ENCODE measurements at regions not wholly inside any gene's neighbourhood (a gene's known extent, or its start where the extent isn't known, plus 50 kb on each side); places are given as distances from the start of the nearest gene placed in this dataset.

DNA sequence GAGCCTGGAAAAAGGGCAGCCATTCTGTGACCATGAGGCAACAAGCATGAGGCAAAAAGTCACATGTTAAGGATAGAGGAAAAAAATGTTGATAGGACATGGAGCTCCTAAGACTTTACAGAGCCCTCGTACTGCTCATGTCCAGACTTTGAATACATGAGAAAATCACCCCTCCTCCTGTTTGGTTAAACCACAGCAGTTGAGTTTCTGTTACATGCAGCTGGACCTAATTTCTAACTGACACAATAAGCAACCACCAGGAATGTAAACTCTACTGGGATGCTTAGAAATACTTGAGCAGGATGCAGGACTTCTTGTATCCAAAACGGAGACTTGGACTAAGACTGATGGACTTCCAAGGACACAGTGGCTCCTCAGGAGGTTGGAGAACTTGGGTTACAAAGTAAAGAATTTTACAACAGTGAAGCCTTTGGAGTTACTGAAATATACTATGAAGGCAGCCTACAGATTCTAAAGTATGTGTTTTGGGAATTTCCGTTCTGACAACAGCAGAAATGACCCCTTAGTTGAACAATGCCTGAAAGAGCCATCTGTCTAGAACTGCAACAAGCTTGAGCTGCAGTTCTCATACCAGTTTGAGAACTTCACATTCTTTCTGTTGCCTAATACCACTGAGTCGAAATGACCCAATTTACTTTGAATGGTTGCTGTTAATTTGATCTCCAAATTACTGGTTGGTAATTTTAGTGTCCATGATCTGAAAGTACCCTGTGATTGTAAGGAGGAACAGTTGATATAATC is 268.9 kb downstream of the PIK3R1 start:
- H3K27ac ChIP-seq (ENCODE audit: low read depth, low read length) = no peak overlapping the region
- no peak for TF ChIP-seq EZH2phosphoT487 (IDR thresholded peaks at IDR 0.05; ENCODE audit: borderline replicate concordance, low read length)
- no peaks in the 10 kb centered on the region for H3K79me2 ChIP-seq (ENCODE audit: control insufficient read depth, low read length)
- H3K36me3 ChIP-seq (ENCODE audit: control insufficient read depth, low read length) = no peaks in the 10 kb centered on the region
- H3K4me1 ChIP-seq (ENCODE audit: control insufficient read depth, low read length) = no peaks in the 10 kb centered on the region
- no peaks in the 10 kb centered on the region for H3K9me3 ChIP-seq (ENCODE audit: control insufficient read depth, insufficient read depth, low read length)
- H3K4me3 ChIP-seq (ENCODE audit: low read length) = no peak overlapping the region
- no peak overlapping the region for H3K4me2 ChIP-seq (ENCODE audit: low read length)
- H4K20me1 ChIP-seq (ENCODE audit: control insufficient read depth, insufficient read depth, low read depth, low read length) = no peaks in the 10 kb centered on the region
- peaks cover 2% of the 10 kb centered on the region; the same call in 1 of the 2 replicates for H3K27me3 ChIP-seq (ENCODE audit: control insufficient read depth, low read length)
- H3K9me2 ChIP-seq (replicated peaks; ENCODE audit: control insufficient read depth, low read length) = no peaks in the 10 kb centered on the region
- no peaks in the 10 kb centered on the region for H3F3A ChIP-seq (ENCODE audit: control insufficient read depth, insufficient read depth)

DNA sequence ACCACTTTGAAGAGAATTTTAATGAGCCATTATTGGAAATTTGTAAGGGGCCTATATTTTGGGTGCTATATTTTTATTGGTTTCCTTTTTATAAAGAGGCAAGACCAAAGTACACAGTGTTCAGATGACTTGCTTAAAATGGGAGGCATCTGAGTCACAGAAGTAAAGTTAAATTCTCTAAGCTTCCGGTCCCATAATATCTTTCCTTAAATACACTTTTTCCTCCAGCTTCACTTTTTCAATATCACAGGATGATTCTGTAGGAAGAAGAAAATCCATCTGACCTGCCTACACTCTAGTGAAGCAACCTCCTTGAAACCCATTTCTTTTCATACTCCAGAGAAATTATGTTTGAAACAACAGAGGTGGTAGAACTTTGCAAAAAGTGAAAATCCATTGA is 274.0 kb downstream of the PIK3R1 start:
- TF ChIP-seq EZH2phosphoT487 (IDR thresholded peaks at IDR 0.05; ENCODE audit: borderline replicate concordance, low read length) = no peak
- TF ChIP-seq, protein P1, sequence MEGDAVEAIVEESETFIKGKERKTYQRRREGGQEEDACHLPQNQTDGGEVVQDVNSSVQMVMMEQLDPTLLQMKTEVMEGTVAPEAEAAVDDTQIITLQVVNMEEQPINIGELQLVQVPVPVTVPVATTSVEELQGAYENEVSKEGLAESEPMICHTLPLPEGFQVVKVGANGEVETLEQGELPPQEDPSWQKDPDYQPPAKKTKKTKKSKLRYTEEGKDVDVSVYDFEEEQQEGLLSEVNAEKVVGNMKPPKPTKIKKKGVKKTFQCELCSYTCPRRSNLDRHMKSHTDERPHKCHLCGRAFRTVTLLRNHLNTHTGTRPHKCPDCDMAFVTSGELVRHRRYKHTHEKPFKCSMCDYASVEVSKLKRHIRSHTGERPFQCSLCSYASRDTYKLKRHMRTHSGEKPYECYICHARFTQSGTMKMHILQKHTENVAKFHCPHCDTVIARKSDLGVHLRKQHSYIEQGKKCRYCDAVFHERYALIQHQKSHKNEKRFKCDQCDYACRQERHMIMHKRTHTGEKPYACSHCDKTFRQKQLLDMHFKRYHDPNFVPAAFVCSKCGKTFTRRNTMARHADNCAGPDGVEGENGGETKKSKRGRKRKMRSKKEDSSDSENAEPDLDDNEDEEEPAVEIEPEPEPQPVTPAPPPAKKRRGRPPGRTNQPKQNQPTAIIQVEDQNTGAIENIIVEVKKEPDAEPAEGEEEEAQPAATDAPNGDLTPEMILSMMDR (IDR thresholded peaks at IDR 0.05; ENCODE audit: low read depth, low read length, poor library complexity, severe bottlenecking) = no peak

DNA sequence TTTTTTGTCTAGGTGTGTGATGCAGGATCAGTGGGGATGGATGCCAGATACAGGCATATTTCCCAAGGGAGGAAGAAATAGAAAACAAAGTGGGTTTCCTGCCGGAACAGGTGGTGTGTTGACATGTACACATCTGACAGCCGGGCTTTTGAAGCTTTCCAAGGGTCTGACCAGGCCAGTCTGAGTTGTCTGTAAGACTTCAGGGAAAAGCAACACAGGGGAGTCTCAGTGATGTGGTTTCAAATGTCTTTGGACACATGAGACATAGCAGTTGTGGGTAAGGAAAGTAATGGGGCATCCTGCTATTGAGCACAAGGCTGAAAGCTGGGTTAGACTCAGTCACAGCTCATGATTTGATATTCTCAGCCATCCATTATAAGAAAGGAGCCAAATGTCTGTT is 274.9 kb downstream of the PIK3R1 start:
- Histone ChIP-seq H3K27me3 (ENCODE audit: control insufficient read depth, low read length) (no peaks in the 10 kb centered on the region), H3K9me2 (replicated peaks; ENCODE audit: control insufficient read depth, low read length) (no peaks in the 10 kb centered on the region), H3F3A (ENCODE audit: control insufficient read depth, insufficient read depth) (no peaks in the 10 kb centered on the region), H3K9me3 (ENCODE audit: control insufficient read depth, insufficient read depth, low read length) (no peaks in the 10 kb centered on the region), H3K36me3 (ENCODE audit: control insufficient read depth, low read length) (no peaks in the 10 kb centered on the region), H3K27ac (ENCODE audit: low read depth, low read length) (no peak overlapping the region), H3K4me1 (ENCODE audit: control insufficient read depth, low read length) (no peaks in the 10 kb centered on the region), H4K20me1 (ENCODE audit: control insufficient read depth, insufficient read depth, low read depth, low read length) (no peaks in the 10 kb centered on the region), H3K4me3 (ENCODE audit: low read length) (no peak overlapping the region), H3K4me2 (ENCODE audit: low read length) (no peak overlapping the region), H3K79me2 (ENCODE audit: control insufficient read depth, low read length) (no peaks in the 10 kb centered on the region)
- no peak for TF ChIP-seq EZH2phosphoT487 (IDR thresholded peaks at IDR 0.05; ENCODE audit: borderline replicate concordance, low read length)
- TF ChIP-seq, protein P1 (IDR thresholded peaks at IDR 0.05; ENCODE audit: low read depth, low read length, poor library complexity, severe bottlenecking) = no peak

More for the DNA sequence above, 274.0 kb downstream of the PIK3R1 start:
- Histone ChIP-seq H3K4me3 (ENCODE audit: low read length) (no peak overlapping the region), H3K4me2 (ENCODE audit: low read length) (no peak overlapping the region), H3K27ac (ENCODE audit: low read depth, low read length) (no peak overlapping the region), H3K9me2 (replicated peaks; ENCODE audit: control insufficient read depth, low read length) (no peaks in the 10 kb centered on the region), H3K36me3 (ENCODE audit: control insufficient read depth, low read length) (no peaks in the 10 kb centered on the region), H3K4me1 (ENCODE audit: control insufficient read depth, low read length) (no peaks in the 10 kb centered on the region), H3F3A (ENCODE audit: control insufficient read depth, insufficient read depth) (no peaks in the 10 kb centered on the region), H3K9me3 (ENCODE audit: control insufficient read depth, insufficient read depth, low read length) (no peaks in the 10 kb centered on the region), H3K27me3 (ENCODE audit: control insufficient read depth, low read length) (no peaks in the 10 kb centered on the region), H4K20me1 (ENCODE audit: control insufficient read depth, insufficient read depth, low read depth, low read length) (no peaks in the 10 kb centered on the region), H3K79me2 (ENCODE audit: control insufficient read depth, low read length) (no peaks in the 10 kb centered on the region)

DNA sequence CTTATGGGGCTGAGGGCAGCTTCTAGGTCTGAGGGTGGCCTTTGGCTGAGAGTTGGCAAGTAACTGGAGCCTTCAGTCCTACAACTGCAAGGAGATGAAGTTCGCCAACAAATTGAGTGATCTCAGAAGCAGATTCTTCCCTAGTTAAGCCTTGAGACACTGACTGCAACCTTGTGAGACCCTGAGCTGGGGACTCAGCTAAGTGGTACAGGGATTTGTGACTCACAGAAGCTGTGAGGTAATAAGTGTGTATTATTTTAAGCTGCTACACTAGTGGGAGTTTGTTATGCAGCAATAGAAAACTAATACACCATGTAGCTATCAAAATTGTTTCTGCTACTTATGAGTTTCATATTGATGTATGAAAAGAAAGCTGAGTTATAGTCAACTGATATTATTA is 279.2 kb downstream of the PIK3R1 start:
- Histone ChIP-seq H3K36me3 (ENCODE audit: control insufficient read depth, low read length) (no peaks in the 10 kb centered on the region), H3K9me2 (replicated peaks; ENCODE audit: control insufficient read depth, low read length) (no peaks in the 10 kb centered on the region), H3K27ac (ENCODE audit: low read depth, low read length) (no peak overlapping the region), H3K79me2 (ENCODE audit: control insufficient read depth, low read length) (no peaks in the 10 kb centered on the region), H4K20me1 (ENCODE audit: control insufficient read depth, insufficient read depth, low read depth, low read length) (no peaks in the 10 kb centered on the region), H3K4me1 (ENCODE audit: control insufficient read depth, low read length) (no peaks in the 10 kb centered on the region), H3K9me3 (ENCODE audit: control insufficient read depth, insufficient read depth, low read length) (peaks cover 18% of the 10 kb centered on the region; the same call in 1 of the 2 replicates), H3K4me3 (ENCODE audit: low read length) (no peak overlapping the region), H3K4me2 (ENCODE audit: low read length) (no peak overlapping the region), H3F3A (ENCODE audit: control insufficient read depth, insufficient read depth) (no peaks in the 10 kb centered on the region), H3K27me3 (ENCODE audit: control insufficient read depth, low read length) (no peaks in the 10 kb centered on the region)
- TF ChIP-seq, protein P1 (IDR thresholded peaks at IDR 0.05; ENCODE audit: low read depth, low read length, poor library complexity, severe bottlenecking) = no peak

All from DOHH2 (cell line).